ENCODE measurements at regions not wholly inside any gene's neighbourhood (a gene's known extent, or its start where the extent isn't known, plus 50 kb on each side); places are given as distances from the start of the nearest gene placed in this dataset.

- TF ChIP-seq CTCF (IDR thresholded peaks at IDR 0.05) (no peak), POLR2A (IDR thresholded peaks at IDR 0.05) (no peak)
These were observed 154.6 kb upstream of the SESN3 start for GRCh38 chr11:95385577-95385976.
